K562 (cell line): ENCODE measurements at regions not wholly inside any gene's neighbourhood (a gene's known extent, or its start where the extent isn't known, plus 50 kb on each side); places are given as distances from the start of the nearest gene placed in this dataset.

ENCODE experiments used
- ATAC-seq: fragments of 200-7000 bp; cut with Tn5 transposase; 3 replicates; pipeline ENCODE4 v1.9.1; 2020; ENCODE audit warnings: moderate library complexity
- BruUV-seq: library from RNA; stranded (reverse); fragments of 400-500 nt; replicated peaks from 2 replicates; lab custom pipeline; 2021; lab: Mats Ljungman, UMichigan
- CTCF ChIA-PET: fragments of 300-600 bp; formaldehyde crosslinking; extraction: SDS; loops from one replicate; lab custom pipeline; 2021; ENCODE audit warnings: low intra/inter-chr PET ratio; lab: Yijun Ruan, JAX
- POLR2A ChIA-PET: fragments of 300-600, 350-650 bp; sonication (Branson Sonifier 250); formaldehyde crosslinking; extraction: SDS; loops from one replicate; lab custom pipeline; 2021; ENCODE audit warnings: antibody characterized with exemption, inconsistent platforms; lab: Yijun Ruan, JAX
- DNase-seq, 4 experiments: peaks; one replicate each; pipeline versions ENCODE4 v3.0.0 to v3.0.0-alpha.2; 2011 to 2018; ENCODE audit warnings: low spot score in 3 of 4, mixed read lengths in 3 of 4; ENCODE audit errors: extremely low read depth in 1 of 4
- FAIRE-seq: peaks from 2 replicates; lab custom pipeline; 2011; peaks lifted over from hg19 to GRCh38; lab: Jason Lieb, UNC
- H2AFZ ChIP-seq: 2 replicates; pipeline ENCODE4 v1.6.0; 2011; ENCODE audit warnings: low read depth, low read length, control low read depth, inconsistent platforms
- H3K27ac ChIP-seq: fragments of 200-600 bp; 3 replicates; pipeline ENCODE4 v1.8.0; 2011; ENCODE audit warnings: low read depth, mild to moderate bottlenecking, control low read depth, inconsistent platforms, low read length, moderate library complexity, mixed read lengths; ENCODE audit errors: extremely low read depth
- H3K27me3 ChIP-seq, 2 experiments: fragments of 300-600 bp in 1 of 2; 2 replicates in 1 of 2; 3 replicates in 1 of 2; pipeline versions ENCODE4 v1.6.0 to v1.8.0; 2011; ENCODE audit warnings: inconsistent platforms in 2 of 2, low read length in 2 of 2, mild to moderate bottlenecking in 1 of 2, mixed read lengths in 1 of 2, moderate library complexity in 1 of 2; ENCODE audit not compliant: control insufficient read depth in 2 of 2, insufficient read depth in 2 of 2
- H3K36me3 ChIP-seq: fragments of 300-600 bp; 3 replicates; pipeline ENCODE4 v1.8.0; 2011; ENCODE audit warnings: mild to moderate bottlenecking, low read length, inconsistent platforms; ENCODE audit not compliant: control insufficient read depth, insufficient read depth
- H3K4me1 ChIP-seq, 2 experiments: fragments of 200-600 bp in 1 of 2; replicated peaks in 1 of 2; 2 replicates in 1 of 2; 3 replicates in 1 of 2; pipeline versions ENCODE4 v1.5.1 to v1.8.0; 2011; ENCODE audit warnings: inconsistent platforms in 2 of 2, low read length in 2 of 2, mild to moderate bottlenecking in 1 of 2, mixed read lengths in 1 of 2, moderate library complexity in 1 of 2; ENCODE audit not compliant: control insufficient read depth in 2 of 2, insufficient read depth in 2 of 2
- H3K4me2 ChIP-seq: 2 replicates; pipeline ENCODE4 v1.6.1; 2011; ENCODE audit warnings: low read length, control low read depth, inconsistent platforms, mixed read lengths; ENCODE audit not compliant: insufficient read depth
- H3K4me3 ChIP-seq: fragments of 200-600 bp; sonication (generic), shearing (Covaris generic); 2 replicates; pipeline ENCODE4 v1.5.1; 2016; ENCODE audit warnings: control low read depth, inconsistent platforms
- H3K79me2 ChIP-seq: fragments of 200-600 bp; 3 replicates; pipeline ENCODE4 v1.8.0; 2011; ENCODE audit warnings: low read length, inconsistent platforms; ENCODE audit not compliant: control insufficient read depth, insufficient read depth
- H3K9ac ChIP-seq, 2 experiments: 2 replicates each; pipeline versions ENCODE4 v1.6.0 to v1.6.1; 2011; ENCODE audit warnings: low read depth in 2 of 2, low read length in 2 of 2, control low read depth in 1 of 2, inconsistent platforms in 1 of 2, mild to moderate bottlenecking in 1 of 2, mixed read lengths in 1 of 2; ENCODE audit not compliant: insufficient read depth in 1 of 2
- H3K9me1 ChIP-seq: one replicate; pipeline ENCODE4 v1.6.0; 2011; ENCODE audit warnings: inconsistent platforms, mild to moderate bottlenecking, low read length, moderate library complexity; ENCODE audit not compliant: control insufficient read depth, insufficient read depth
- H3K9me3 ChIP-seq: replicated peaks from 2 replicates; pipeline ENCODE4 v1.5.1; 2011; ENCODE audit warnings: low read depth, low read length, inconsistent platforms; ENCODE audit not compliant: control insufficient read depth, insufficient read depth
- H4K20me1 ChIP-seq: replicated peaks from 2 replicates; pipeline ENCODE4 v1.6.1; 2011; ENCODE audit warnings: low read length, inconsistent platforms, mixed read lengths; ENCODE audit not compliant: control insufficient read depth, insufficient read depth
- ARHGAP35 ChIP-seq: fragments of 450-650 bp; IDR thresholded peaks from 2 replicates; pipeline ENCODE4 v1.6.1; 2018; ENCODE audit not compliant: partially characterized antibody
- CEBPG ChIP-seq, 3 experiments: fragments of 200-800 bp in 1 of 3; sonication (Bioruptor generic) in 1 of 3; sonication (generic) in 1 of 3; formaldehyde crosslinking in 1 of 3; IDR thresholded peaks in 2 of 3; conservative IDR thresholded peaks in 1 of 3; 2 replicates each; pipeline versions ENCODE4 v1.6.1 to v1.8.0; 2016 to 2022; ENCODE audit warnings: missing compliant biosample characterization in 2 of 3, missing genetic modification characterization in 2 of 3, mild to moderate bottlenecking in 1 of 3, missing genetic modification reagents in 1 of 3
- EP400 ChIP-seq: fragments of 450-650 bp; IDR thresholded peaks from 2 replicates; pipeline ENCODE4 v1.6.1; 2017; ENCODE audit warnings: antibody characterized with exemption, mild to moderate bottlenecking, moderate library complexity
- KLF13 ChIP-seq: fragments of 450-650 bp; IDR thresholded peaks from 2 replicates; pipeline ENCODE4 v1.6.1; 2016; ENCODE audit warnings: missing genetic modification characterization, low read depth, mild to moderate bottlenecking, missing compliant biosample characterization, moderate library complexity, borderline replicate concordance
- MEF2A ChIP-seq: IDR thresholded peaks from 2 replicates; pipeline ENCODE4 v1.6.1; 2011; ENCODE audit warnings: low read depth, mild to moderate bottlenecking, low read length, moderate library complexity; ENCODE audit not compliant: control insufficient read depth
- MTF1 ChIP-seq: fragments of 250-450 bp; sonication (Bioruptor Pico); IDR thresholded peaks from 2 replicates; pipeline ENCODE4 v1.9.0; 2021; ENCODE audit warnings: moderate library complexity, mild to moderate bottlenecking, inconsistent platforms, borderline replicate concordance
- NFATC3 ChIP-seq: fragments of 450-650 bp; IDR thresholded peaks from 2 replicates; pipeline ENCODE4 v1.6.1; 2017; ENCODE audit warnings: mild to moderate bottlenecking
- ZNF830 ChIP-seq: fragments of 250-450 bp; sonication (Bioruptor Pico); IDR thresholded peaks from 2 replicates; pipeline ENCODE4 v1.5.0; 2021; ENCODE audit warnings: mild to moderate bottlenecking
- in situ Hi-C: fragments of 300-500 bp; cut with MboI; formaldehyde crosslinking; loops from 4 replicates; pipeline ENCODE4 v1.15.0; 2018; ENCODE audit warnings: inconsistent platforms, mixed read lengths
- intact Hi-C: fragments of 100-400 bp; cut with micrococcal nuclease; formaldehyde crosslinking; loops from 2 replicates; pipeline ENCODE4 v1.14.2; 2022
- TF ChIP-seq, protein P1 (sequence below): fragments of 250-450 bp; sonication (Bioruptor Pico); IDR thresholded peaks from 2 replicates; pipeline ENCODE4 v1.5.0; 2021
- TF ChIP-seq, protein P2 (sequence below): fragments of 250-450 bp; sonication (Bioruptor Pico); IDR thresholded peaks from 2 replicates; pipeline ENCODE4 v1.4.0; 2020; ENCODE audit warnings: mild to moderate bottlenecking, moderate library complexity
- TF ChIP-seq, protein P3 (sequence below): sonication (generic); formaldehyde crosslinking; IDR thresholded peaks from 2 replicates; pipeline ENCODE4 v1.8.1; 2023; ENCODE audit warnings: mild to moderate bottlenecking, missing genetic modification reagents, moderate library complexity

DNA sequence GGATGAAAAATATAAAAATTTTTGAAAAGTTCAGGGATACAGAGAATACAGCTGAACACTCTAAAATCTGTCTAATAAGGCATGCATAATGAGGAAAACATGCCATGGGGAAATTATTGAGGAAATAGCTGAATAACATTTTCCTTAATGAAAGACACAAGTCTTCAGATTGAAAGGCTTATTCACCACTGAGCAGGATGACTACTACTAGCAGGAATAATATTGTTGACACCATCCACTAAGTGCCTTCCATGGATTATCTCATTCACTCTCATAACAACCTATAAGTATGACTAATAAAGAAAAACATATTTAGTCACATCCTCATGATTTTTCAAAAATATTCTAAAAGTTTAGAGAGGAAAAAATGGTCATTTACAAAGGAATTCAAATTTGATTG, 96.7 kb upstream of the FER start:
- no peak for DNase-seq
- POLR2A ChIA-PET = no interaction called here
- Histone ChIP-seq H3K4me3 (no peak overlapping the region), H3K4me2 (no peak overlapping the region), H4K20me1 (no peaks in the 10 kb centered on the region), H2AFZ (no peak overlapping the region), H3K36me3 (no peaks in the 10 kb centered on the region), H3K27me3 (no peaks in the 10 kb centered on the region), H3K9ac (no peak overlapping the region), H3K9me1 (no peaks in the 10 kb centered on the region), H3K4me1 (no peaks in the 10 kb centered on the region), H3K27ac (no peak overlapping the region), H3K79me2 (no peaks in the 10 kb centered on the region), H3K9me3 (no peaks in the 10 kb centered on the region)
- no peak for FAIRE-seq
- intact Hi-C loops = no loop called here
- in situ Hi-C loops = no loop called here
- TF ChIP-seq, protein P1, sequence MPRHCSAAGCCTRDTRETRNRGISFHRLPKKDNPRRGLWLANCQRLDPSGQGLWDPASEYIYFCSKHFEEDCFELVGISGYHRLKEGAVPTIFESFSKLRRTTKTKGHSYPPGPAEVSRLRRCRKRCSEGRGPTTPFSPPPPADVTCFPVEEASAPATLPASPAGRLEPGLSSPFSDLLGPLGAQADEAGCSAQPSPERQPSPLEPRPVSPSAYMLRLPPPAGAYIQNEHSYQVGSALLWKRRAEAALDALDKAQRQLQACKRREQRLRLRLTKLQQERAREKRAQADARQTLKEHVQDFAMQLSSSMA (CRISPR knock-in tag) = no peak
- TF ChIP-seq, protein P2, sequence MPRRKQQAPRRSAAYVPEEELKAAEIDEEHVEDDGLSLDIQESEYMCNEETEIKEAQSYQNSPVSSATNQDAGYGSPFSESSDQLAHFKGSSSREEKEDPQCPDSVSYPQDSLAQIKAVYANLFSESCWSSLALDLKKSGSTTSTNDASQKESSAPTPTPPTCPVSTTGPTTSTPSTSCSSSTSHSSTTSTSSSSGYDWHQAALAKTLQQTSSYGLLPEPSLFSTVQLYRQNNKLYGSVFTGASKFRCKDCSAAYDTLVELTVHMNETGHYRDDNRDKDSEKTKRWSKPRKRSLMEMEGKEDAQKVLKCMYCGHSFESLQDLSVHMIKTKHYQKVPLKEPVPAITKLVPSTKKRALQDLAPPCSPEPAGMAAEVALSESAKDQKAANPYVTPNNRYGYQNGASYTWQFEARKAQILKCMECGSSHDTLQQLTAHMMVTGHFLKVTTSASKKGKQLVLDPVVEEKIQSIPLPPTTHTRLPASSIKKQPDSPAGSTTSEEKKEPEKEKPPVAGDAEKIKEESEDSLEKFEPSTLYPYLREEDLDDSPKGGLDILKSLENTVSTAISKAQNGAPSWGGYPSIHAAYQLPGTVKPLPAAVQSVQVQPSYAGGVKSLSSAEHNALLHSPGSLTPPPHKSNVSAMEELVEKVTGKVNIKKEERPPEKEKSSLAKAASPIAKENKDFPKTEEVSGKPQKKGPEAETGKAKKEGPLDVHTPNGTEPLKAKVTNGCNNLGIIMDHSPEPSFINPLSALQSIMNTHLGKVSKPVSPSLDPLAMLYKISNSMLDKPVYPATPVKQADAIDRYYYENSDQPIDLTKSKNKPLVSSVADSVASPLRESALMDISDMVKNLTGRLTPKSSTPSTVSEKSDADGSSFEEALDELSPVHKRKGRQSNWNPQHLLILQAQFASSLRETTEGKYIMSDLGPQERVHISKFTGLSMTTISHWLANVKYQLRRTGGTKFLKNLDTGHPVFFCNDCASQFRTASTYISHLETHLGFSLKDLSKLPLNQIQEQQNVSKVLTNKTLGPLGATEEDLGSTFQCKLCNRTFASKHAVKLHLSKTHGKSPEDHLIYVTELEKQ = no peak
- TF ChIP-seq ARHGAP35 (no peak), ZNF830 (no peak), NFATC3 (no peak), CEBPG (CRISPR knock-in tag; IDR thresholded peaks at IDR 0.05) (no peak), CEBPG (tag; conservative IDR thresholded peaks at IDR 0.05 in 1 of 2, IDR thresholded peaks at IDR 0.05 in 1 of 2) (no peak), MTF1 (CRISPR knock-in tag) (no peak), EP400 (no peak), MEF2A (no peak), KLF13 (tag) (no peak)
- TF ChIP-seq, protein P3, sequence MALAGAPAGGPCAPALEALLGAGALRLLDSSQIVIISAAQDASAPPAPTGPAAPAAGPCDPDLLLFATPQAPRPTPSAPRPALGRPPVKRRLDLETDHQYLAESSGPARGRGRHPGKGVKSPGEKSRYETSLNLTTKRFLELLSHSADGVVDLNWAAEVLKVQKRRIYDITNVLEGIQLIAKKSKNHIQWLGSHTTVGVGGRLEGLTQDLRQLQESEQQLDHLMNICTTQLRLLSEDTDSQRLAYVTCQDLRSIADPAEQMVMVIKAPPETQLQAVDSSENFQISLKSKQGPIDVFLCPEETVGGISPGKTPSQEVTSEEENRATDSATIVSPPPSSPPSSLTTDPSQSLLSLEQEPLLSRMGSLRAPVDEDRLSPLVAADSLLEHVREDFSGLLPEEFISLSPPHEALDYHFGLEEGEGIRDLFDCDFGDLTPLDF = no peak
- BruUV-seq = no TSS peak
- CTCF ChIA-PET = no interaction called here
- ATAC-seq = no peak
